Fibroblast of skin of left quadriceps (primary cell): ENCODE measurements at regions not wholly inside any gene's neighbourhood (a gene's known extent, or its start where the extent isn't known, plus 50 kb on each side); places are given as distances from the start of the nearest gene placed in this dataset.
A peak's percentile ranks its signal among the peaks of the same experiment; 100 is the strongest.
"Not testable (repeated sequence)": the region's sequence is repeated elsewhere in the genome, so short reads cannot be mapped to it uniquely, and the experiment has no call there.

Experiments used
- DNase-seq, 2 experiments: peaks; one replicate each; pipeline ENCODE4 v3.0.0-alpha.2; 2013; ENCODE audit warnings: low read depth in 2 of 2

GRCh38 chr14:30427846-30428245 lies 131.1 kb upstream of the G2E3 start:
- no peak for DNase-seq

GRCh38 chr14:30431552-30431951 lies 127.4 kb upstream of the G2E3 start:
- DNase-seq = no peak

- DNase-seq = peak in 1 of 2 experiments; percentile 3
Measured at GRCh38 chr14:30440961-30441360, 118.0 kb upstream of the G2E3 start.

- peak in 1 of 2 experiments; percentile 4 for DNase-seq
Measured at GRCh38 chr14:30443368-30444007, 115.5 kb upstream of the G2E3 start.

GRCh38 chr14:30444451-30444850 lies 114.5 kb upstream of the G2E3 start:
- DNase-seq = no peak

GRCh38 chr14:30445011-30445793 lies 113.8 kb upstream of the G2E3 start:
- no peak for DNase-seq

GRCh38 chr14:30445852-30446251 lies 113.1 kb upstream of the G2E3 start:
- no peak for DNase-seq

- DNase-seq = no peak
Measured at GRCh38 chr14:30450631-30451545, 108.1 kb upstream of the G2E3 start.

GRCh38 chr14:30456296-30456695 lies 102.7 kb upstream of the G2E3 start:
- no peak for DNase-seq

GRCh38 chr14:30462358-30462757 lies 96.6 kb upstream of the G2E3 start:
- no peak for DNase-seq

- DNase-seq = no peak
Measured at GRCh38 chr14:30464481-30464880, 94.5 kb upstream of the G2E3 start.

- DNase-seq = no peak
Measured at GRCh38 chr14:30468354-30468753, 90.6 kb upstream of the G2E3 start.

- DNase-seq = no peak
Measured at GRCh38 chr14:30471980-30472379, 87.0 kb upstream of the G2E3 start.

- DNase-seq = not testable (repeated sequence)
Measured at GRCh38 chr14:30473846-30474696, 84.9 kb upstream of the G2E3 start.

- DNase-seq = no peak
Measured at GRCh38 chr14:30482276-30482675, 76.7 kb upstream of the G2E3 start.

GRCh38 chr14:30484201-30484600 lies 74.8 kb upstream of the G2E3 start:
- no peak for DNase-seq

GRCh38 chr14:30484976-30485375 lies 74.0 kb upstream of the G2E3 start:
- DNase-seq = no peak

GRCh38 chr14:30496852-30497251 lies 62.1 kb upstream of the G2E3 start:
- no peak for DNase-seq

GRCh38 chr14:30499358-30499757 lies 59.6 kb upstream of the G2E3 start:
- DNase-seq = no peak

GRCh38 chr14:30500222-30500621 lies 58.7 kb upstream of the G2E3 start:
- DNase-seq = no peak

GRCh38 chr14:30507209-30507608 lies 51.7 kb upstream of the G2E3 start:
- DNase-seq = no peak
